SK-N-SH (cell line): ENCODE measurements at regions not wholly inside any gene's neighbourhood (a gene's known extent, or its start where the extent isn't known, plus 50 kb on each side); places are given as distances from the start of the nearest gene placed in this dataset.

ENCODE experiments used
- CTCF ChIA-PET: fragments of 300-600, 350-600 bp; formaldehyde crosslinking; extraction: SDS; loops from one replicate; lab custom pipeline; 2021; lab: Yijun Ruan, JAX
- POLR2A ChIA-PET: fragments of 350-600 bp; sonication (Branson Sonifier 250); formaldehyde crosslinking; extraction: SDS; loops from one replicate; lab custom pipeline; 2020; ENCODE audit warnings: antibody characterized with exemption, inconsistent platforms; lab: Yijun Ruan, JAX
- DNase-seq: peaks from one replicate; pipeline ENCODE4 v3.0.0; 2012
- H2AFZ ChIP-seq: fragments of 200-600 bp; sonication (generic); 2 replicates; pipeline ENCODE4 v1.8.1; 2016; ENCODE audit warnings: antibody characterized with exemption, mild to moderate bottlenecking, low read depth
- H3F3A ChIP-seq: fragments of 200-600 bp; sonication (generic); replicated peaks from 2 replicates; pipeline ENCODE3; 2016; ENCODE audit warnings: antibody characterized with exemption, mild to moderate bottlenecking; ENCODE audit not compliant: insufficient read depth
- H3K27ac ChIP-seq, 2 experiments: fragments of 200-500 bp in 1 of 2; fragments of 200-600 bp in 1 of 2; sonication (Bioruptor generic) in 1 of 2; sonication (generic), shearing (Covaris generic) in 1 of 2; 2 replicates each; pipeline versions ENCODE4 v1.5.1 to v1.6.1; 2014 to 2016; ENCODE audit warnings: low read depth in 2 of 2, inconsistent platforms in 1 of 2, low read length in 1 of 2, mild to moderate bottlenecking in 1 of 2, mixed read lengths in 1 of 2
- H3K27me3 ChIP-seq: fragments of 200-600 bp; sonication (generic), shearing (Covaris generic); 2 replicates; pipeline ENCODE4 v1.6.1; 2016; ENCODE audit warnings: mixed run types; ENCODE audit not compliant: insufficient read depth
- H3K36me3 ChIP-seq, 2 experiments: fragments of 200-500 bp in 1 of 2; fragments of 200-600 bp in 1 of 2; sonication (Bioruptor generic) in 1 of 2; sonication (generic) in 1 of 2; replicated peaks in 1 of 2; 2 replicates each; pipeline versions ENCODE3 to v1.5.1; 2014 to 2016; ENCODE audit warnings: low read length in 1 of 2, mild to moderate bottlenecking in 1 of 2; ENCODE audit not compliant: insufficient read depth in 2 of 2, control insufficient read depth in 1 of 2
- H3K4me1 ChIP-seq, 2 experiments: fragments of 200-500 bp in 1 of 2; fragments of 200-600 bp in 1 of 2; sonication (Bioruptor generic) in 1 of 2; sonication (generic), shearing (Covaris generic) in 1 of 2; 2 replicates each; pipeline versions ENCODE4 v1.5.1 to v1.6.1; 2014 to 2016; ENCODE audit warnings: low read depth in 1 of 2, low read length in 1 of 2, mixed run types in 1 of 2; ENCODE audit not compliant: insufficient read depth in 2 of 2, control insufficient read depth in 1 of 2
- H3K4me2 ChIP-seq: fragments of 200-600 bp; sonication (generic), shearing (Covaris generic); 2 replicates; pipeline ENCODE4 v1.6.1; 2017; ENCODE audit warnings: mixed run types
- H3K4me3 ChIP-seq, 2 experiments: fragments of 200-500 bp in 1 of 2; fragments of 200-600 bp in 1 of 2; sonication (Bioruptor generic) in 1 of 2; sonication (generic), shearing (Covaris generic) in 1 of 2; 2 replicates each; pipeline versions ENCODE4 v1.5.1 to v1.8.1; 2014 to 2016; ENCODE audit warnings: low read depth in 2 of 2, inconsistent platforms in 1 of 2, low read length in 1 of 2, mild to moderate bottlenecking in 1 of 2, mixed read lengths in 1 of 2, moderate library complexity in 1 of 2
- H3K79me2 ChIP-seq: fragments of 200-600 bp; sonication (generic); 2 replicates; pipeline ENCODE4 v1.8.1; 2017; ENCODE audit warnings: mild to moderate bottlenecking; ENCODE audit not compliant: insufficient read depth
- H3K9ac ChIP-seq: fragments of 200-600 bp; sonication (generic); 2 replicates; pipeline ENCODE4 v1.6.1; 2017; ENCODE audit warnings: mixed run types
- H3K9me2 ChIP-seq: fragments of 200-600 bp; sonication (generic); 2 replicates; pipeline ENCODE4 v1.6.1; 2017; ENCODE audit warnings: mixed run types
- H3K9me3 ChIP-seq: fragments of 200-600 bp; sonication (generic); 2 replicates; pipeline ENCODE4 v1.6.1; 2017; ENCODE audit warnings: mixed run types, mild to moderate bottlenecking, moderate library complexity
- H4K20me1 ChIP-seq: fragments of 200-600 bp; sonication (generic); 2 replicates; pipeline ENCODE4 v1.6.1; 2017; ENCODE audit warnings: mild to moderate bottlenecking, mixed run types; ENCODE audit not compliant: insufficient read depth
- EP300 ChIP-seq, 2 experiments: IDR thresholded peaks; 2 replicates each; pipeline versions ENCODE4 v1.4.0 to v1.6.1; 2012; ENCODE audit warnings: borderline replicate concordance in 1 of 2, low read depth in 1 of 2, low read length in 1 of 2
- EZH2phosphoT487 ChIP-seq: fragments of 200-600 bp; sonication (generic); IDR thresholded peaks from 2 replicates; pipeline ENCODE4 v1.6.1; 2017; ENCODE audit warnings: low read depth, mixed run types, mild to moderate bottlenecking, antibody characterized with exemption, moderate library complexity, borderline replicate concordance
- FOXM1 ChIP-seq: IDR thresholded peaks from 2 replicates; pipeline ENCODE4 v1.4.0; 2012; ENCODE audit warnings: low read depth, mild to moderate bottlenecking
- MEF2A ChIP-seq: IDR thresholded peaks from 2 replicates; pipeline ENCODE4 v1.4.0; 2012; ENCODE audit warnings: low read depth, borderline replicate concordance
- POLR2AphosphoS5 ChIP-seq: IDR thresholded peaks from 2 replicates; pipeline ENCODE4 v1.6.1; 2012; ENCODE audit warnings: low read depth, low read length
- RFX5 ChIP-seq: IDR thresholded peaks from 2 replicates; pipeline ENCODE4 v1.6.1; 2012; ENCODE audit warnings: mild to moderate bottlenecking, improper control_type of control experiment, low read length
- SIN3A ChIP-seq: IDR thresholded peaks from 2 replicates; pipeline ENCODE4 v1.6.1; 2012; ENCODE audit warnings: low read depth, mild to moderate bottlenecking, low read length, moderate library complexity, borderline replicate concordance
- SMC3 ChIP-seq: IDR thresholded peaks from 2 replicates; pipeline ENCODE4 v1.6.1; 2012; ENCODE audit warnings: low read depth, low read length, improper control_type of control experiment
- TCF12 ChIP-seq: IDR thresholded peaks from 2 replicates; pipeline ENCODE4 v1.4.0; 2012
- YY1 ChIP-seq: IDR thresholded peaks from 2 replicates; pipeline ENCODE4 v1.4.0; 2012; ENCODE audit warnings: low read depth, mild to moderate bottlenecking
- ZBTB33 ChIP-seq: IDR thresholded peaks from 2 replicates; pipeline ENCODE4 v1.4.0; 2012; ENCODE audit warnings: low read depth, borderline replicate concordance
- WGBS: methylation state at CpG from one replicate; pipeline ENCODE4 v1.1.6; 2017; ENCODE audit warnings: low lambda C conversion rate; 5-methylcytosine and 5-hydroxymethylcytosine counted together
- TF ChIP-seq, protein P1 (sequence below): fragments of 150-350 bp; IDR thresholded peaks from 2 replicates; pipeline ENCODE4 v1.6.1; 2017; ENCODE audit warnings: antibody characterized with exemption, low read length, low read depth, borderline replicate concordance
- TF ChIP-seq, protein P2 (sequence below): IDR thresholded peaks from 2 replicates; pipeline ENCODE4 v1.4.0; 2012; ENCODE audit warnings: low read depth

GRCh38 chr13:44759384-44760360 is 183.5 kb upstream of the TSC22D1 start:
- no peaks in the 10 kb centered on the region for H3K79me2 ChIP-seq
- peaks cover 33 to 38% of the 10 kb centered on the region in 2 experiments for H3K4me1 ChIP-seq
- 86% methylated on average over 6 of the region's 6 CpGs for WGBS
- TF ChIP-seq POLR2AphosphoS5 (no peak), EZH2phosphoT487 (no peak), TCF12 (no peak), EP300 (IDR thresholded peaks at IDR 0.05; ENCODE audit: borderline replicate concordance in 1 of 2, low read depth in 1 of 2, low read length in 1 of 2) (no peak), SMC3 (no peak), RFX5 (no peak), ZBTB33 (no peak), YY1 (no peak), FOXM1 (no peak), MEF2A (no peak), SIN3A (no peak)
- TF ChIP-seq, protein P1, sequence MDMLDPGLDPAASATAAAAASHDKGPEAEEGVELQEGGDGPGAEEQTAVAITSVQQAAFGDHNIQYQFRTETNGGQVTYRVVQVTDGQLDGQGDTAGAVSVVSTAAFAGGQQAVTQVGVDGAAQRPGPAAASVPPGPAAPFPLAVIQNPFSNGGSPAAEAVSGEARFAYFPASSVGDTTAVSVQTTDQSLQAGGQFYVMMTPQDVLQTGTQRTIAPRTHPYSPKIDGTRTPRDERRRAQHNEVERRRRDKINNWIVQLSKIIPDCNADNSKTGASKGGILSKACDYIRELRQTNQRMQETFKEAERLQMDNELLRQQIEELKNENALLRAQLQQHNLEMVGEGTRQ: no peak
- TF ChIP-seq, protein P2, sequence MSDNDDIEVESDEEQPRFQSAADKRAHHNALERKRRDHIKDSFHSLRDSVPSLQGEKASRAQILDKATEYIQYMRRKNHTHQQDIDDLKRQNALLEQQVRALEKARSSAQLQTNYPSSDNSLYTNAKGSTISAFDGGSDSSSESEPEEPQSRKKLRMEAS: no peak
- H3K36me3 ChIP-seq: no peaks in the 10 kb centered on the region
- H3F3A ChIP-seq: peaks cover 30% of the 10 kb centered on the region
- H3K4me2 ChIP-seq: peak overlapping the region; percentile 56
- no peak for DNase-seq
- no peaks in the 10 kb centered on the region for H3K9me2 ChIP-seq
- H3K9ac ChIP-seq: peak overlapping the region; percentile 62
- no peaks in the 10 kb centered on the region for H3K27me3 ChIP-seq
- peak overlapping the region; percentile 58 to 95; a peak in 3 of 4 replicates for H3K27ac ChIP-seq
- H3K9me3 ChIP-seq: no peaks in the 10 kb centered on the region
- ChIA-PET POLR2A (no interaction called here), CTCF (interaction anchor here (1.4 kb wide), 1 partner anchor 30 kb away, joined by 3 read pairs; no protein-coding TSS in a partner anchor)
- no peaks in the 10 kb centered on the region for H4K20me1 ChIP-seq
- peak overlapping the region; percentile 84 for H2AFZ ChIP-seq
- H3K4me3 ChIP-seq: no peak overlapping the region
